Loucy (cell line): ENCODE measurements at regions not wholly inside any gene's neighbourhood (a gene's known extent, or its start where the extent isn't known, plus 50 kb on each side); places are given as distances from the start of the nearest gene placed in this dataset.

Experiments
- H2AFZ ChIP-seq: fragments of 200-600 bp; sonication (generic); 2 replicates; pipeline ENCODE4 v1.6.0; 2016; ENCODE audit warnings: antibody characterized with exemption, mild to moderate bottlenecking, low read length, moderate library complexity
- H3F3A ChIP-seq: fragments of 200-600 bp; 2 replicates; pipeline ENCODE4 v1.6.0; 2016; ENCODE audit warnings: antibody characterized with exemption, low read depth, mild to moderate bottlenecking
- H3K27me3 ChIP-seq: fragments of 200-600 bp; sonication (generic); 2 replicates; pipeline ENCODE4 v1.6.1; 2014; ENCODE audit warnings: low read length, mild to moderate bottlenecking; ENCODE audit not compliant: insufficient read depth, poor library complexity, severe bottlenecking
- H3K36me3 ChIP-seq: fragments of 200-600 bp; sonication (generic); 2 replicates; pipeline ENCODE4 v1.6.1; 2016; ENCODE audit warnings: low read length; ENCODE audit not compliant: insufficient read depth
- H3K4me1 ChIP-seq: fragments of 200-600 bp; sonication (generic); 2 replicates; pipeline ENCODE4 v1.5.1; 2014; ENCODE audit warnings: low read length, mild to moderate bottlenecking; ENCODE audit not compliant: insufficient read depth, poor library complexity, severe bottlenecking
- H3K4me2 ChIP-seq: fragments of 200-600 bp; sonication (generic); 2 replicates; pipeline ENCODE4 v1.6.0; 2014; ENCODE audit warnings: antibody characterized with exemption, low read length, low read depth, mild to moderate bottlenecking; ENCODE audit not compliant: poor library complexity, severe bottlenecking
- H3K4me3 ChIP-seq: fragments of 200-600 bp; sonication (generic); 2 replicates; pipeline ENCODE4 v1.5.1; 2014; ENCODE audit warnings: low read length, mild to moderate bottlenecking, mixed read lengths; ENCODE audit not compliant: poor library complexity, severe bottlenecking
- H3K79me2 ChIP-seq: fragments of 200-600 bp; sonication (generic); 2 replicates; pipeline ENCODE4 v1.6.1; 2014; ENCODE audit warnings: low read length; ENCODE audit not compliant: insufficient read depth
- H3K9ac ChIP-seq: fragments of 200-600 bp; sonication (generic); 2 replicates; pipeline ENCODE4 v1.6.0; 2014; ENCODE audit warnings: mild to moderate bottlenecking, low read depth, low read length, moderate library complexity; ENCODE audit not compliant: poor library complexity, severe bottlenecking
- H3K9me2 ChIP-seq: fragments of 200-600 bp; sonication (generic); replicated peaks from 2 replicates; pipeline ENCODE4 v1.6.1; 2016; ENCODE audit warnings: low read depth, low read length, mixed read lengths
- H3K9me3 ChIP-seq: fragments of 200-600 bp; sonication (generic); 2 replicates; pipeline ENCODE4 v1.6.1; 2014; ENCODE audit warnings: mild to moderate bottlenecking, antibody characterized with exemption, low read length, low read depth; ENCODE audit not compliant: insufficient read depth
- H4K20me1 ChIP-seq: fragments of 200-600 bp; sonication (generic); 2 replicates; pipeline ENCODE4 v1.6.0; 2014; ENCODE audit warnings: antibody characterized with exemption, low read length, mild to moderate bottlenecking; ENCODE audit not compliant: insufficient read depth, poor library complexity, severe bottlenecking
- CTCF ChIP-seq: fragments of 200-600 bp; sonication (generic); conservative IDR thresholded peaks from 2 replicates; pipeline ENCODE4 v1.5.1; 2014; ENCODE audit warnings: mild to moderate bottlenecking, antibody characterized with exemption, low read length
- EZH2phosphoT487 ChIP-seq: fragments of 200-600 bp; IDR thresholded peaks from 2 replicates; pipeline ENCODE4 v1.6.1; 2018; ENCODE audit warnings: antibody characterized with exemption, mild to moderate bottlenecking, moderate library complexity, borderline replicate concordance

- H3K9ac ChIP-seq: no peak overlapping the region
These were observed 171.9 kb downstream of the BUD13 start for GRCh38 chr11:116600930-116601329.

DNA sequence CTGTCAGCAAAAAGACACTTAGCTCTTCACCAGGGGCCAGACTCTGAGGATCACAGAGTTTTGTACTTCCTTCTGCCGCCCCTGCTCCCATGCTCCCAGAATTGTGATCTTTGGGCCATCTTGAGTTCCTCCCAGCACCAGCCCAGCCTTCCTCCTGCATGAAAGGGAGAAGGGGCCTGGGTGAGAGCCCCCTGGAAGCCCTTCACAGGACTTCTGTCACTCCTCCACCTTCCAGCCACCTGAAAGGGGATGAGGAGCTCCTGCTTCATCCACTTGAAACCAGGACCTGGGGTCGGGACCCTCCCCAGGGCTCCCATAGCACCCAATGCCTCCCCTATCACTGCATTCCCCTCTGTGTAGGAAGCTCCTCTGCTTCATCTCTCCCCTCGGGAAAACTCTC is 174.2 kb downstream of the BUD13 start:
- Histone ChIP-seq H3K27me3 (no peaks in the 10 kb centered on the region), H4K20me1 (no peaks in the 10 kb centered on the region), H3K36me3 (no peaks in the 10 kb centered on the region), H3K9me2 (no peaks in the 10 kb centered on the region), H3F3A (no peaks in the 10 kb centered on the region), H3K9ac (no peak overlapping the region), H2AFZ (no peak overlapping the region), H3K4me1 (peaks cover 6% of the 10 kb centered on the region), H3K4me2 (no peak overlapping the region), H3K79me2 (no peaks in the 10 kb centered on the region), H3K4me3 (no peak overlapping the region), H3K9me3 (no peaks in the 10 kb centered on the region)
- TF ChIP-seq EZH2phosphoT487 (no peak), CTCF (no peak)

More at GRCh38 chr11:116600930-116601329, 171.9 kb downstream of the BUD13 start:
- Histone ChIP-seq H4K20me1 (no peaks in the 10 kb centered on the region), H3K9me2 (no peaks in the 10 kb centered on the region), H3K9me3 (no peaks in the 10 kb centered on the region), H3K4me1 (peaks cover 6% of the 10 kb centered on the region), H3K27me3 (no peaks in the 10 kb centered on the region), H3K4me3 (no peak overlapping the region), H3K79me2 (no peaks in the 10 kb centered on the region), H2AFZ (no peak overlapping the region), H3K36me3 (no peaks in the 10 kb centered on the region), H3K4me2 (no peak overlapping the region), H3F3A (no peaks in the 10 kb centered on the region)
- TF ChIP-seq EZH2phosphoT487 (no peak), CTCF (no peak)

DNA sequence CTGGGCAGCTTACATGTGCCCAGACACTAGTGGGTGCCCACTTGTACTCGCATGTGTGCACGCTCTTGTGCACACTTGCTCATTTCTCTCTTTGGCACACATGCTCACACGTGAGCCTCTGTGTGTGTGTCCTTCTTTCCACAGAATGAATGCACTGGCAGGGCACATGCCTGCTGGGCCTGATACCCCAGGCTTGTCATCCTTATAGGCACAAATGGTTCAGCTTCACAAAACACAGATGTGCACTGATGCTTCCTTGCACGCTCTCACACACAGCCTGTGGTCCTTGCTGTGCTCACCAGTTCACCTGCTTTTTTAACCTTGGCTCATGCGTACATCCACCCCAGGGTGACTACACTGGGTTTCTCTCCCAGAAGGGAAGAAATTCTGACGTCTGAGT is 174.8 kb downstream of the BUD13 start:
- H3K4me2 ChIP-seq: no peak overlapping the region
- H3K79me2 ChIP-seq: no peaks in the 10 kb centered on the region
- no peaks in the 10 kb centered on the region for H3K27me3 ChIP-seq
- no peak overlapping the region for H2AFZ ChIP-seq
- no peaks in the 10 kb centered on the region for H3K9me3 ChIP-seq
- no peaks in the 10 kb centered on the region for H3K9me2 ChIP-seq
- H3F3A ChIP-seq: no peaks in the 10 kb centered on the region
- no peaks in the 10 kb centered on the region for H4K20me1 ChIP-seq
- H3K9ac ChIP-seq: no peak overlapping the region
- H3K4me1 ChIP-seq: peaks cover 6% of the 10 kb centered on the region
- no peak overlapping the region for H3K4me3 ChIP-seq
- no peaks in the 10 kb centered on the region for H3K36me3 ChIP-seq
- TF ChIP-seq EZH2phosphoT487: no peak
